Activated CD8-positive, alpha-beta T cell treated with anti-CD3 and anti-CD28 coated beads for 36 hours (primary cell): ENCODE measurements at regions not wholly inside any gene's neighbourhood (a gene's known extent, or its start where the extent isn't known, plus 50 kb on each side); places are given as distances from the start of the nearest gene placed in this dataset.

Source experiments
- ATAC-seq: fragments of 200-7000 bp; cut with Tn5 transposase; one replicate; pipeline ENCODE4 v1.10.0; 2021; ENCODE audit warnings: mild to moderate bottlenecking, moderate library complexity
- CTCF ChIA-PET: fragments of 350-600 bp; sonication (Branson Sonifier 250); formaldehyde crosslinking; loops from one replicate; lab custom pipeline; 2021; ENCODE audit warnings: antibody characterized with exemption; lab: Charles Lee
- POLR2A ChIA-PET: fragments of 350-600 bp; sonication (Branson Sonifier 250); formaldehyde crosslinking; loops from one replicate; lab custom pipeline; 2021; ENCODE audit warnings: antibody characterized with exemption; lab: Charles Lee
- DNase-seq: peaks from one replicate; pipeline ENCODE4 v3.0.0-alpha.2; 2020
- H3K27ac Mint-ChIP-seq: one replicate; pipeline ENCODE4 v1.8.0; 2021; ENCODE audit warnings: mild to moderate bottlenecking, mixed read lengths
- H3K27me3 Mint-ChIP-seq: one replicate; pipeline ENCODE4 v1.8.0; 2021; ENCODE audit warnings: mixed read lengths
- H3K36me3 Mint-ChIP-seq: one replicate; pipeline ENCODE4 v1.8.0; 2021; ENCODE audit warnings: low read depth, mixed read lengths
- H3K4me1 Mint-ChIP-seq: one replicate; pipeline ENCODE4 v1.8.0; 2021; ENCODE audit warnings: low read depth, mixed read lengths
- H3K4me3 Mint-ChIP-seq: one replicate; pipeline ENCODE4 v1.8.0; 2021; ENCODE audit warnings: mild to moderate bottlenecking, moderate library complexity, mixed read lengths
- H3K9me3 Mint-ChIP-seq: one replicate; pipeline ENCODE4 v1.8.0; 2021; ENCODE audit warnings: mixed read lengths
- intact Hi-C: fragments of 100-400 bp; cut with micrococcal nuclease; formaldehyde crosslinking; loops from one replicate; pipeline ENCODE4 v1.10.0; 2022
- TF ChIP-seq, protein P1 (sequence below): fragments of 200-600 bp; IDR thresholded peaks from one replicate; pipeline ENCODE4 v1.8.0; 2022; ENCODE audit warnings: antibody characterized with exemption, mild to moderate bottlenecking

DNA sequence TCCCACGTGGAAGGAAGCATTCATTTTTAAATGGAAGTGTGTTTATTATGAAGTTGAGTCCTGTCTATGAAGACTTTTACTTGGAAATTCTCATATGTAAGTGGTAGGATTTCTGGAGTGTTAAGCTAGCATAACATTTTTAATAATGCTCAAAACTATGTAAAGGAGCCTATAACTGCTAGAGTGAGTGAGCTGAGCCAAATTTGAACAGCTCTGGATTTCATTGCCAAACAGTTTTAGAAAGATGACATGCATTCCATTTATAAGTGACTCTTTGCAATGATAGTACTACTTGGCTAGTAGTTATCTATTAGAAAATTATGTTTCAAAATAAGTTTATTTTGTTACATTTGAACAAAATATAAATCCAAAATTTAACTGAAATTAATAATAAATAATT, 721.2 kb downstream of the LUZP2 start:
- ChIA-PET POLR2A (no interaction called here), CTCF (no interaction called here)
- no peak overlapping the region for H3K4me3 Mint-ChIP-seq
- ATAC-seq: no peak
- no peaks in the 10 kb centered on the region for H3K27me3 Mint-ChIP-seq
- no peak for DNase-seq
- H3K36me3 Mint-ChIP-seq: no peaks in the 10 kb centered on the region
- TF ChIP-seq, protein P1, sequence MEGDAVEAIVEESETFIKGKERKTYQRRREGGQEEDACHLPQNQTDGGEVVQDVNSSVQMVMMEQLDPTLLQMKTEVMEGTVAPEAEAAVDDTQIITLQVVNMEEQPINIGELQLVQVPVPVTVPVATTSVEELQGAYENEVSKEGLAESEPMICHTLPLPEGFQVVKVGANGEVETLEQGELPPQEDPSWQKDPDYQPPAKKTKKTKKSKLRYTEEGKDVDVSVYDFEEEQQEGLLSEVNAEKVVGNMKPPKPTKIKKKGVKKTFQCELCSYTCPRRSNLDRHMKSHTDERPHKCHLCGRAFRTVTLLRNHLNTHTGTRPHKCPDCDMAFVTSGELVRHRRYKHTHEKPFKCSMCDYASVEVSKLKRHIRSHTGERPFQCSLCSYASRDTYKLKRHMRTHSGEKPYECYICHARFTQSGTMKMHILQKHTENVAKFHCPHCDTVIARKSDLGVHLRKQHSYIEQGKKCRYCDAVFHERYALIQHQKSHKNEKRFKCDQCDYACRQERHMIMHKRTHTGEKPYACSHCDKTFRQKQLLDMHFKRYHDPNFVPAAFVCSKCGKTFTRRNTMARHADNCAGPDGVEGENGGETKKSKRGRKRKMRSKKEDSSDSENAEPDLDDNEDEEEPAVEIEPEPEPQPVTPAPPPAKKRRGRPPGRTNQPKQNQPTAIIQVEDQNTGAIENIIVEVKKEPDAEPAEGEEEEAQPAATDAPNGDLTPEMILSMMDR: no peak
- peaks cover 14% of the 10 kb centered on the region for H3K9me3 Mint-ChIP-seq
- intact Hi-C loops: no loop called here
- no peaks in the 10 kb centered on the region for H3K4me1 Mint-ChIP-seq
- H3K27ac Mint-ChIP-seq: no peak overlapping the region

DNA sequence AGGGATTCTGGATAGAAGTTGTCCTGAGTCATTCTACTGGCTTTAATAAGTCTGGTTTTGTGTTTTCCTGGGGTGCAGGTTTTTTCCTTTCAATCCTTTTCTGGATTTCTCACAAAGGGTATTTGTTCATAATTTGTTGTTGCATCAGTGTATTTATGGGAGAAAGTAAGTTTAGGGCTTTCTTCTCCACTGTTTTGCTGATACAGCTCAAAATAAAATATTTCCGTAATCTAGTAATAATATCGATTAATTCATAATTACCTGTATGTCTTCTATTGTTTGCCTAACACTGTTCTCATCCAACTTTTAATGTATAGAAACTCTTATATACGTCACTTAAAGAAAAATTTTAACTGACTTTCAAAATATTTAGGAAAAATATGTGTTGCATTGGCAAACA, 728.2 kb downstream of the LUZP2 start:
- H3K36me3 Mint-ChIP-seq: no peaks in the 10 kb centered on the region
- no peaks in the 10 kb centered on the region for H3K27me3 Mint-ChIP-seq
- ATAC-seq (no peak), DNase-seq (no peak)
- no peaks in the 10 kb centered on the region for H3K4me1 Mint-ChIP-seq
- ChIA-PET CTCF (no interaction called here), POLR2A (no interaction called here)
- intact Hi-C loops: no loop called here
- no peak overlapping the region for H3K27ac Mint-ChIP-seq
- peaks cover 6% of the 10 kb centered on the region for H3K9me3 Mint-ChIP-seq
- TF ChIP-seq, protein P1: no peak
- H3K4me3 Mint-ChIP-seq: no peak overlapping the region

DNA sequence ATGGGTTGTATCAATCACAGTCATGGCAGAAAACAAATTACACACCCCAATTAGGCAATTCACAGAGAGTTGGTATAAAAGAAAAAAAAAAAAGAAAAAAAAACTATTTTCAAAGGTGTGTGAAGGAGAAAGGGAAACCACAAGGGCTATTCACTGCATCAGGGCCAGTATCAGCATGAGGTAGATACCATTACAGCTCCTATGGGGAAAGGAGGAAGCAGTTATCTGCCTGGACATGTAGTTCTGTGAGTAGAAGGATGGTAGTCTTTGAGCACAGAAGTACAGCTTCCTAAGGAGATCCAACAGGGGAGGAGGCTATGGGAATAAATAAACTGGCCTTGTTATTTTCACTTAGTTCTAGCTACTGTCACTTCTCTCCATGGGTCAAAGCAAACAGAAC, 746.1 kb downstream of the LUZP2 start:
- TF ChIP-seq, protein P1: no peak
- intact Hi-C loops: no loop called here
- Mint-ChIP-seq H3K27ac (no peak overlapping the region), H3K9me3 (peaks cover 18% of the 10 kb centered on the region), H3K36me3 (no peaks in the 10 kb centered on the region), H3K4me3 (no peak overlapping the region), H3K4me1 (no peaks in the 10 kb centered on the region), H3K27me3 (no peaks in the 10 kb centered on the region)
- DNase-seq: no peak
- no peak for ATAC-seq
- ChIA-PET POLR2A (no interaction called here), CTCF (no interaction called here)

DNA sequence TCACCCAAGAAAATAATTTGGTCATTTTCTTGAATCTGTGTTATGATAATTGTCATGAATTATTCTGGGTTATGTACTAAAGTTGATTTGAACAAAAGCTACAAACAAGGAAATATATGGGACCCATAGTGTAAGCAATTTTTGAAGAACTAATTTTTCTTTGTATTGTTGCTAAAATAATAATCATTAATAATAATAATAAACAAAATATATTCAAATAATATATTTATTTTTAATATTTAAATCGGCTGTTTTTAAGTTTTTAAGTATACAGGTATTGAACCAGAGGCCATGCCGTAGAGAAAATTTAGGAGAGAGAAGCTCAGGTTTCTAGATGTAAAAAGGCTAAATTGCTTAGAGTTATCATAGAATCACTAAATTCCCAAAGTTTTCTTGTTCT, 747.3 kb downstream of the LUZP2 start:
- no peak overlapping the region for H3K4me3 Mint-ChIP-seq
- H3K4me1 Mint-ChIP-seq: no peaks in the 10 kb centered on the region
- POLR2A ChIA-PET: no interaction called here
- TF ChIP-seq, protein P1: no peak
- no peak for ATAC-seq
- no peaks in the 10 kb centered on the region for H3K27me3 Mint-ChIP-seq
- DNase-seq: no peak
- CTCF ChIA-PET: no interaction called here
- no peak overlapping the region for H3K27ac Mint-ChIP-seq
- no peaks in the 10 kb centered on the region for H3K36me3 Mint-ChIP-seq
- intact Hi-C loops: no loop called here
- H3K9me3 Mint-ChIP-seq: peaks cover 18% of the 10 kb centered on the region

DNA sequence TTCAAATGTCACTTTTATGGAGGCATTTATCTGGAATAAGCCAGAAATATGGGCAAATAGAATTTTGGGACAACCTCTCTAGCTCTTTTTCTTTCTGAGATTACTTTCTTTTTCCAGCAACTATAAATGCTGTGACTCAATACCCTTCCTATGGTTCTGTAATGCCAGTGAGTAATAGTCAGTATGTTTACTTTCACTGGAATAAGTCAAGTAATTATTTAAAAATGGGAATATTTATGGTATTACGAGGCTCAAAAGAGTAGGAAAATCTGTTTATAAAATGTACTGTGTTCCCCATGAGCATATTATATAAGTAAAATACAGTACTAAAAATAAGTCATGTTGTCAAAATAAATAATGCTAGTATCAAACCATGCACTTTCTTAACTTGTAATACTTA, 750.5 kb downstream of the LUZP2 start:
- no peak overlapping the region for H3K4me3 Mint-ChIP-seq
- TF ChIP-seq, protein P1: no peak
- H3K27me3 Mint-ChIP-seq: no peaks in the 10 kb centered on the region
- intact Hi-C loops: no loop called here
- H3K36me3 Mint-ChIP-seq: no peaks in the 10 kb centered on the region
- H3K27ac Mint-ChIP-seq: no peak overlapping the region
- no peaks in the 10 kb centered on the region for H3K4me1 Mint-ChIP-seq
- CTCF ChIA-PET: no interaction called here
- POLR2A ChIA-PET: no interaction called here
- peaks cover 10% of the 10 kb centered on the region for H3K9me3 Mint-ChIP-seq
- DNase-seq (no peak), ATAC-seq (no peak)
